HG03064 (cell line): ENCODE measurements at regions not wholly inside any gene's neighbourhood (a gene's known extent, or its start where the extent isn't known, plus 50 kb on each side); places are given as distances from the start of the nearest gene placed in this dataset.

Experiments
- ATAC-seq: cut with Tn5 transposase; IDR thresholded peaks from one replicate; pipeline ENCODE4 v1.9.1; 2021; ENCODE audit warnings: low read depth; ENCODE audit not compliant: unreplicated experiment

DNA sequence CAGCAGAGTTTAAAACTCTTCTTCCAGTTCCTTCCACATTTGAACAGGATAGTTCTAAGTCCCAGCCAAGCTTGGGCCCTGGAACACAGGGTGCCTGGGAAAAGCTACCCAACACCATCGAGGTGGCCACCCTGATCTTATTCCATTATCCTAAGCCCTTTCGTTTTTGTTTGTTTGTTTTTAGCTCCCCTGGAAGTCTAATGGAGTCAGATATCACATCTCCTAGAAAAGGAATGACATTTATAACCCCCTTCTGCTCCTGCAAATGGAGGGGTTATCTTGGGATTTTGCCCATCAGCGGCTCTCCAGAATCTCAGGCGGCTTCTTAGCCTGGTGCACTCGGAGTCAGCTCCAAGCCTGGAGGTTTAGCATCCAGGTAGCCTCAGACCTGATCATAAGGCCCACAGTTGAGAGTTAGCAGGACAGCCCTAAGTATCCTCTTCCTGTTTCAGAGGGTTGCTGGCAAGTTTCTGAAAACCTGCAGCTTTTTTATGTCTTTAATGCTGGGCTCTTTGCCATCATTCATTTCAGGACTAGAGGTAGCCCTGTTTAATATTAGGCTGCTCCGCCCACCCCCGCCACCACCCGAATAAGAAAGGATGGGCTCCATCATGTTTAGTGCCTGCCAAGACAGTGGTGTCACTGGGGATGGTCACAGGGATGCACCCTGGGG, 230.0 kb upstream of the LNX1 start:
- no peak for ATAC-seq

DNA sequence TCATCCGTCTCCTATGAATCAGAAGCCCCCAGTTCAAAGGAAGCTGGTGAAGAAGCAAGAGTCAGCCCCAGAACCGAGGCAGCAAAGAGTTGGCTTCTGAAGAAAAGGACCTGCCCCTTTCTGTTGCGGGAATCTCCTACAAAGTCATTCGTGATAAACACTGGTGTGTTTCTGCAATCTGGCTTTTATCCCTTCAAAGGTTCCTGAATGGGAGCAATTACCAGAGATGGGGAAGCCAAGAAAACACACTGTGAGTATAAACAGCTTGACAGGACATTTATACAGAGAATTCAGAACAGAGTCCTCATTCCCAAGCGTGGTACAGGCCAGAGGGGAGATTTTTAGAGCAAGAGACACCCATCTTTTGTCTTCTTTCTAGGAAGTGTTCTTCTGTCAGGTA, 226.8 kb upstream of the LNX1 start:
- ATAC-seq = no peak

DNA sequence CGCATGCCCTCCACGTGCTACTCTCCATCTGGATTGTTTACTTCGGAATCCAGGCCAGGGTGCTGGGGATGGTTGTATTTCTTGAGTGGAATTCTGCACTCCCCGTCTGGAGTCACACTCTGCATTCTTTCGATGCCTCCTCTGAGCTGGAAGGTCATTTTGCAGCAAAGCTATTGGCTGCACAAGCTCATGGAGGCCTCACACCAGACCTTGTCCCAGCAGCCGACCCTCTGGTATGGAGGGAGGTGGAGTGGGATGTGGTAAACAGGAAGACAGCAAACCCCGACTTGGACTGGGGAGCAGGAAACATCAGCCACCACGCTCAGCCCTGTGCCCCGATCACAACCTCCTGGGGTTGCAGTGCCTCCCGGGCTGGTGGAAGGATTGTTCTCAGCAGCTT, 225.3 kb upstream of the LNX1 start:
- no peak for ATAC-seq

DNA sequence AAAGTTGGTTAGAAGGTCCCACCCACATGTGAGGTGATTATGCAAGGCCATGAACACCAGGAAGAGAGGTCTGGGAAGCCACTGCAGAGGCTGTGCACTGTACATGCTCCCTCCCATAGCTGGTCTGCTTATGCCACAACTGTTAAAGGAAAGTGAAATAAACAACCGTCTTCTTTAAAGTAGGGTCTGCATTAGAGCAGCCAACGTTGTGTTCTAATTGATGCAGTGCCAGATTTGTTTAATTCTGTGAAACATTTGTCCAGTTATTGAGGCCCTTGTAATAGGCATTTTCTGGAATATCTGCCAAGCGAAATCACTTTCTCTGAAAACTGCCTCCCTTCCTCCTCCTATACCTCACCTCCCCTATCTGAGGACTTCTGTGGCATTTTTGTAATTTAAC, 224.0 kb upstream of the LNX1 start:
- ATAC-seq = no peak

DNA sequence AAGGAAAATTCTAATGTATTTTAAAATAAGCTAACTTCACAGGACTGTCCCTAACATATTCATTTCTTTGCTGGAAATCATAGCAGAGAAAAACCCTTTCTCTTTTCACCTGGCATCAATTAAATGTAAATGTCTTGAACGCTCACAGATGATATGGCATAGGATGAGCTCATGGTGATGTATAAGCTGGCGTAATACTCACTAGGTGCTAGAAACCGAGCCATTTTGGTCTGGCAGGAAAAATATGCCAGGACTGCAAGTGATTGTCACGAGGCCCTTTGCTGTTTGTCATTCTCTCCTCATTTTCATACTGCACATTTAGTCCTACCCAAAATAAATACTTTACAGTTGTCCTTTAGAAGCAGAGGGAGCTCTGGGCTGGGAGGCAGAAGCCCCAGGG, 222.7 kb upstream of the LNX1 start:
- no peak for ATAC-seq

DNA sequence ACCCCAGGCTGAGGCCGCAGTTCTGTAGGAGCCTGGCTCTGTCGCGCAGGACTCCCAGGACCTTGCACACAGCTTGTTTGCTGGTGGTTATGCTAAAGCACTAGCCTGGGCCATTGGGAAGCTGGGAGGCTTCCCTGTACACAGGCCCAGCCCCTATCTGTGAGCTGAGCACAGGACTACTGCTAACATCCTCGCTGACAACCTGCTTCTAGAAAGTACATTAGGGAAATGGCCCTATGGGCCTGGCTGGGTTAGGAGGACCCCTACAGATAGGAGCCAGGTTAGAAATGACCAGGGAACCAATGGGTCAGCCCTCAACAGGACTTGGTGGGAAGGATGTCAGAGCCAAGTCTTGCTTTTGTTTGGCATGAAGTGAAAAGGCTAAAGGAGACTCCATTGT, 219.4 kb upstream of the LNX1 start:
- no peak for ATAC-seq

DNA sequence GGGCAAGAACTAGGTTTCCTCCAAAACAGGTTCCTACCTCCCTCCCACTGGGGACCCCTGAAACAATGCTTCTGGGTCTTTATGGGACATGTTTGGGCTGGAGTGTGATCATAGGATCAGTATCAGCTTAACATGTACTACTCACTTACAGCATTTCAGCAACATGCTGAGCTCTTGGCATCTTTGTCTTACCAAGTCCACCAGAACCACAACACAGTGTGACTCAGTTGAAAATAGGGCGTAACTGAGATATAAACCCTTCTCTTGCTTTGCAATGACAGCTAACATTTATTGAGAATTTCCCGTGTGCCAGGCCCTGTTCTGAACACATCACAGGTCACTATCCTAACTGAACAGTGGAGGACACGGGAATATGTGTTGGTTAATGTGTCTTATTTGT, 218.5 kb upstream of the LNX1 start:
- ATAC-seq = no peak

DNA sequence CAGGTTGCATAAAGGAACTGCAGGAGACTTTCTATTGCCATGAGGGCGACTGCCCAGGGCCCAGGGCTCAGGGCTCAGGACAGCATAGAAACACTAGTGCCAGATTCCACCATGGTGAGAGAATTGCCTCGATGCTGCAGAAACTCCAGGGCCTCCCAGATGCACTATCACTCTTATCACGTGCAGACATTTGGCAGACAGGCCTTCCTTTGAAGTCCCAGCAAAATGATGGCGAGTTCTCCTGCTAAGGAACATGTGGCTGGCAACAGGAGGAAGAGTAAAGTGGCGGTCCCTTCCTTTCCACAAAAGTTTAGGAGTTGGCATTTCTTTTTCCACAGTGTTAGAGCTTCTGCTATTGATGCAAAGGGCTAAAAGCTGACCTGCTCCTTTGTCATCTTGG, 214.0 kb upstream of the LNX1 start:
- no peak for ATAC-seq

DNA sequence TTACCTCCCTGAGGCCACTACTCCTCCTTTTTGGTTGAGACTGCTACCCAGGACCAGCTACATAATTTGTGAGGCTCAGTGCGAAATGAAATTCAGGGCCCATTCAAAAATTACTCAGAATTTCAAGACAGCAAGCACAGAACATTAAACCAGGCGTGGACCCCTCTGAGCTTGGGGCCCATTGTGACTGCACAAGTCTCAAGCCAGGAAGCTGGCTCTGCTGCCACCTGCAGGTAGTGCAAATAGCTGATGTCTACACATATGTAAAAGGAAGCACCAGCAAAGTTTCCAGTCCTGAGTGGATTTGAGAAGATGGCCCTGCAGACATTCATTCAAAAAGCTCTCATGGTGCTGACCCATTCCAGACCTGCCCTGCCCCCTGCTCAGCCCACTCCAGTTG, 213.4 kb upstream of the LNX1 start:
- ATAC-seq = no peak

DNA sequence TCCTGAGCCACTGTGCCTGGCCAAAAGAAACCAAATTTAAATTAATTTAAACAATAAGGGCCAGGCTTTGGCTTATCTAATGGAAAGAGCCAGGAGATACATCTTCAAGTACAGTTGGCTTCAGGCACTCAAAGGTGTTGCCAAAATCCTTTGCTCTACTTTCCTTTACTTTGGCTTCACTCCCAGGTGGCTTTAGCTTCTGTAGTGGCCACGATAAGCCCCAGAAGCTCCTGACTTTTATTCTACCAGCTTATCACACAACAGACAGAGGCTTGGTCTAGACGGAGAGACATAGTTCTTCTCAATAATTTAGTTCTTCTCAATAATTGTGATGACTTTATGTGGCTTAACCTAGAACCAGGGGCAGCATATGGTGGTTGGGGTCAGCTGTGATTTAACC, 211.2 kb upstream of the LNX1 start:
- ATAC-seq = no peak

DNA sequence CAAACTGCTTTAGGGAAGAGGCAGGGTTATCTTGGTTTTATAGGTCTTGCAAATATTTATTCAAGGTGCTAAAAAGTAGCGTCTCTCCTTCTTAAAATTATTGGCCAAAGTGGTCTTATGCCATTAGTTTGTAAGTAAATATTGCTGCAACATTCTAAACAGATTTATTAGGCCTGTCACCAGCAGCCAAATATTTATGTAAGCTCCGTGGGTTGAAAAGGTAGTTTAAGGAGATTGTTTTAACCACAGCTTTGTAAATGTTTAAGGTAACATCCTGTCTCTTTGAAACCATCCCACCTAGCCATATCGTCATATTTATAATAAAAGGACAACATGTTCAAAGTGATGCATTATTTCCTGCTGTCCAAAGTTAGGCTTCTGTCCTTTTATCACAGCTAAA, 210.1 kb upstream of the LNX1 start:
- no peak for ATAC-seq

DNA sequence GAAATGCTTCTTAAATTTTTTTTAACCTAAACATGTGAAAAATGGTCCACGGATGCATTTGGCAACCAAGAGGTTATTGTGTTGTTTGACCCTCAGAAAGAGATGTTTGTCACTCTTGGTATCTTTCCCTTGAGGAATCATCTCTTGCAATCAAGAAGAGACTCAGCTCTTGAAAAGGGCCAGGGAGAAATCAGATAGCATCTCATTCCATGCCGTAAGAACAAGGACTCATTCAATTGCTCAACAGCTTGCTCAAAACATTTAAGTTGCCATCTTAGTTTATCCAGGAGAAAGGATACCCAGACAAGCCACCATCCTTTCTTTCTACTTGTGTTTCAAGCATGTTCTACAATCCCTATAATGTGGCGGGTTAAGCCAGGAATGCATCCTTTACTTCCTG, 209.5 kb upstream of the LNX1 start:
- ATAC-seq = no peak

DNA sequence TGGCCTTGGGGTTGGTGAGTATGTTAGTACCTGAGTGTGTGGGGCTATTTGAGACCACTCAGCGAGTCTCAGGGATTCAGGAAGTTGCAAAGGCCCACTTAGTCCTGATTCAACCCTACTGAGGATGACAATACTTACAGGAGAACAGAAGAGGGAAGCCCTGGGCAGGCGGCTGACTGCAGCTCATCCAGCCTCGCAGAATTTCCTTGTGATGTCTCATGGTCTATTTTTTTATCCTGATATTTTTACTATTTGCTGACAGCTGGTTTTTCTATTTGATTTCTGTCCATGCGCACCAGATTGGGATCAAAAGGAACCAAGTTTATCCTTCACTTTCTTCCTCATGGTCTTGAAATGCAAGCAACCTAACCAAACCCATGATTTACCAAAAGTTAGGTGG, 201.8 kb upstream of the LNX1 start:
- ATAC-seq = no peak

DNA sequence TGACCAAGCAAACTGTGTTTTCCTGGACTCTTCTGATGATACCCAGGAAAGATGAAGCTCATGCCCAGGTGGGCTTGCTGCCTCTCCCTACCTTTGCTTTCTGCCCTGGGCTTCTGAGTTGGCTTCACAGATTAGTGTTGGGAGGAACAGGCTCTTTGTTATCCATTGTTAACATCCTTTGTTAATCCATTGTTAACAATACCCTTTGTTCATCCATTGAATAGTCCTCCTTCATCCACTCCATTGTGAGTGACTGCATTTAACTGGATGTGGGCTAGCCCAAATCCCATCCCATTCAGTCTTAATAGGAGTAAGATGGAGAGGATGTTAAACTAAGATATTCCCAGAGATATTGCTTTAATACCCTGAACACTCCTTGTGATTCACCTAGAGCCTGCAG, 199.0 kb upstream of the LNX1 start:
- no peak for ATAC-seq

DNA sequence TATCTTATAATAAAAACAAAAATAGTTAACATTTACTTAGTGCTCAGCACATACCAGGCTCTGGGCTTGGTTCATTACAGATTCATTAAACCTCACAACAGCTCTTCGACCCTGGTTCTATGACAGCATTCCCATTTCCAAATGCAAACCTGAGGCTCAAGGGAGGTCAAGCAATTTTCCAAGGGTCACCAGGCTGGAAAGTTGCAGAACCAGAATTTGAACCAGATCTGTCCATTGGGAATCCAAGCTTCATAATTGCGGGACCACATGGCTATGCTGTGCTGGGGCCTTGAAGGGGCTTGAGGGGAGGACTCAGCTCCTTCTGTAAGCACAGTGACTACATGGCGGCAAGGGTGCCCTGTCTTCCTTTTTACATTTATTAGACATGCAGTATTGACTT, 197.3 kb upstream of the LNX1 start:
- ATAC-seq = no peak

DNA sequence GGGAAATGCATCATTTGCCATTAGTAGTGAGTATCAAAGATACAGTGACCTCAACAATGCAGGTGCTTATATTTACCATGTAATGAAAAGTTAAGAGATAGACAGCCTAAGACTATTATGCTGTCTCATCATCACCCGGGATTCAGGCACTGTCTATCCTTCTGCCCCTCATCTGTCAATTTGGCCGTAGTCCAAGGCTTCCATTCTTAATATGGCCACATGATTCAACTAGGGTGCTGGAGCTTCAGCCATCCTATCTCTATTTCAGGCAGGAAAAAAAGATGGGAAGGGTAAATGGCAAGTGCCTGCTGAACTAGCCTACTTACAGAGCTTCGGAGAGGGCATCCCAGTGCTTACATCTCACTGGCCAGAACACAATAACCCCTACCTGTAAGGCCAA, 196.7 kb upstream of the LNX1 start:
- no peak for ATAC-seq

DNA sequence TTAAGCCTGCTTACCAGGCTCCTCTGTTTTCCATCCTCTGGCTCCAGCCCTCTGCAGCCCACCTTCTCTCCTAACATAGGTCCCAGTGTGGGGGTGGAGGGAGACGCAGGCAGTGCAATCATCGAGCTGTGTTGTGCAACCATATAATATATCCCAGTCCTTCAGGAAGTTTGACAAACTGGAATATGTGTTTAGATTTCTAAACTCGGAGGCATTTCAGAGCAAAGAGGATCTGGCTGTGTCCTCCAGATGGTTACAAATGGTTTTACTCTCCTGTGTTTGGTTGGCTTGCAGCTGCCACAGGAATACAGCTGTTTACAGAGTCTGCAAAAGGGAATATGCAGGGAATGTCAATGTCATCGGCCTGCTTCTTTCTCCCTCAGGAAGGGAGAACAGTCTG, 195.3 kb upstream of the LNX1 start:
- no peak for ATAC-seq

DNA sequence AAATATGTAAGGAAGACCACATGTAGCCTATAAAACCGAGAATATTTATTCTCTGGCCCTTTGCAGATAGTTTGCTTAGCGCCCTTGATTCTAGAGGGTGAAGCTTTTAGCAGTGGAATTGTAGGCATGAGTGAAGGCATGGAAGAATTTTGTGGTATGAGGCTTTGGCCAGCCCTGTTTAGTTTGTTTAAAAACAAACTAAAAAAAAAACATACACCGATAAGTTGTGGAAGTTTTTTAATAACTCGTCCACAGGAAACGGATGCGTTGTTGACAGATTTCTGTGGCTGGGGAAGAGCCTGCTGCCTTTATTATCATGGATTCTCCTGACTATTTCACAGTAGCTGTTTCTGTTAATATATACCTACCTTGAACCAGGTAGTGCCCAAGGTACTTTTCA, 194.7 kb upstream of the LNX1 start:
- ATAC-seq = no peak

DNA sequence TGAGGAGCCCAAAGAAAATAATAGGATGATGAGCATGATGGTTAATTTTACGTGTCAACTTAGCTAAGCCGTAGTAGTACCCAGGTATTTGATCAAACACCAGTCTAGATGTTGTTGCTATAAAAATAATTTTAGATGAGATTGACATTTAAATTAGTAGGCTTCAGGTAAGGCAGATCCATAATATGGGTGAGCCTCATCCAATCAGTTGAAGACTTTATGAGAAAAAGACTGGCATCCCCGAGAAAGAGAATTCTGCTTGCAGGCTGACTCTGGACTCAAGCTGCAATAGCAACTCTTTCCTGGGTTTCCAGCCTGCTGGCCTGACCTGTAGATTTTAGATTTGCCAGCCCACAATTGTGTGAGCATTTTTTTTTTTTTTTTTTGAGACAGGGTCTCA, 192.8 kb upstream of the LNX1 start:
- ATAC-seq = no peak

DNA sequence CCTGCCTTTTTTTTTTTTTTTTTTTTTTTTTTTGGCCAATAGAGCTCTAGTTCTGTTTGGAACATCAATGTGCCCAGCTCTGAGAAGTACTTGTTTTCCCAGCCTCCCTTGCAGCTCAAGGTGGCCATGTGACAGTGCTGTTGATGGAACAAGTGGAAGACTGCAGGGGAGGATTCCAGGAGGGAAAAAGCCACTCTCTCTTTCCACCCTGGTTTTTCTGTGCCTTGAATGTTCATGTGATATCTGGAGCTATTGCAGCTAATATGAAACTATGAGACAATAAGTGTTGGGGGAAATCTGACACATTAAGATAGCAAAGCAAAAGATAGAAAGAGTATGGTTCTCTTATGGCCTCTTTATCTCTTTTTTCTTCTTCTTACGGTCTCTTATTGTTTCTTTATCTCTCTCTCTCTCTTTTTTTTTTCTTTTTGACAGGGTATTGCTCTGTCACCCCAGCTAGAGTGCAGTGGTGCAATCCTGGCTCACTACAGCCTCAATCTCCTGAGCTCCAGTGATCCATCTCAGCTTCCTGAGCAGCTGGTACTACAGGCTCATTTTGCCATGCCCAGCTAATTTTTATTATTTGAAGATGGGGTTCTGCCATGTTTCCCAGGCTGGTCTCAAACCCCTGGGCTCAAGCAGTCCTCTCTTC, 192.0 kb upstream of the LNX1 start:
- ATAC-seq = no peak

DNA sequence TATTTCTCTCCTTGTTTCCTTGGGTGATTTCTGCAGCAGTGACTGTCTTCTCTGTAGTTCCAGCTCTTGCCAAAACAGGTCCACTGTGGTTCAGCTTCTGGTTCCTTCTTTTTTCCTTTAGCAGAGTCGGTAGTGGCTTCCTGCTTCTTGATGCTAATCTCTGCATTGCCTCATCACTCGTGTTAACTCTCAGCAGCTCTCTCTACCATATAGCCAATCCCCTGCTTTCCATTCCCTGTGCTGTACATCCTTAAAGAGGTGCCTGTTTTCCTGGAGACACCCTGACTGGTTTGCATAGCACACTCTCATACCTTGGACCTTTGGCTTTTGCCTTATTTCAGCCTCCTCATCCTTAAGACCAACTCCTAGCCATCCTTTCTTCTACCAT, 191.2 kb upstream of the LNX1 start:
- ATAC-seq = no peak

DNA sequence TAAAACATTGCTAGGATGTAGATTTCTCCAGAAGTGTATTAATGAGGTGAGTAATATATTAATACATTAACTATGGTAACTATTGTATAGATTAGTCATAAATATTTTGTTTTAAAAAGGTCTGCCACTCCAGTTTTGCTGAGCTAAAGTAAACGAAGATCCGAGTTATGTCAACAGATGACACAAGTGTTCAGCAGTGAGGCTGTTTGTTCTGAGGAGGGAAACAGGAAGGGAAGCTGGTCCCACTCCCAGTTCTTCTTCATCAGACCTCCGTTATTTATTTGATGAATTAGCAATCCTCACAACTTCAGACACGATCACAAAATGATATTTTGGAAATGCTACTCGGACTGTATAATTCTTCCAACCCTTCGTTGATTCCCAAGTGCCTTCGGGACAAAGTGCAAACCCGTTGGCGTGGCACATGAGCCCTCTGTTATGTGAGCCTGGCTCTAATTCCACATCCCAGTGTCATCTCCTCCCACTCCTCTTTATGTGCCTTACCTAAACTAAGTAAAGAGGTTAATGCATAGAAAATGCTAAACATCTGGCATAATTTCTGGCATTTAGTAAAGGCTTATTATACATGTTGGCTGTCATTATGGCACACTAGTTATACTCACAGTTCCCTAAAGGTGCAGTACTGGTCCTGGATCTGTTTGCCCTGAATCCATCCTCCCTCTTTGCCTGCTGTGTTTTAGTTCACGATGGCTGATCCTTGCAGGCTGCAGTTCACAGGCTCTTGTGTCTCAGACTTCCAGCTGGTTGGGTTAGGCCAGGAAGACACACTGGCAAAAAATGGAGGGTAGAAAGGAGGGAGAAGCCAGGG, 190.6 kb upstream of the LNX1 start:
- no peak for ATAC-seq
